AG10803 (cell line): ENCODE measurements at regions not wholly inside any gene's neighbourhood (a gene's known extent, or its start where the extent isn't known, plus 50 kb on each side); places are given as distances from the start of the nearest gene placed in this dataset.

Source experiments
- DNase-seq: peaks from one replicate; pipeline ENCODE4 v3.0.0; 2010; ENCODE audit warnings: low read depth
- H3K4me3 ChIP-seq: 2 replicates; pipeline ENCODE4 v1.5.1; 2011; ENCODE audit warnings: mild to moderate bottlenecking, low read length, control low read depth
- TF ChIP-seq, protein P1 (sequence below): conservative IDR thresholded peaks from 2 replicates; pipeline ENCODE4 v1.5.1; 2011; ENCODE audit warnings: mild to moderate bottlenecking, low read length, control low read depth, inconsistent platforms

DNA sequence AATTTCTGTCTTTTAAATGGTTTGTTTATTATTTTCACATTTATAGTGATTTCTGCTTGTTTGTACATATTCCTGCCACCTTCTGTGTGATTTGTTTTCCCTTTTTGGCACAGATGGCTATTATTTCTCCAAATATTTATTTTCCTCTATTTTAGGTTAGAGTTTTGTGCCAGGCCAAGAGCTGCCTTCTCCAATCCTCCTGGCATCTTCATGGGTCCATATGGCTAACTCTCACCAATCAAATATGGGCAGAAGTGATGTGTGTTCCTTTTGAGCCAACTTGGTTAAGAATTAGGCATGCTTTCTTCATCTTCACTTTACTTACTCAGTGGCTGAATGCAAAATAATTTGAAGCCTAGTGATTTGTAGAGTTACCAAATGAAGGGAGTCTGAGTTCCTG lies 697.1 kb upstream of the CELF4 start:
- TF ChIP-seq, protein P1, sequence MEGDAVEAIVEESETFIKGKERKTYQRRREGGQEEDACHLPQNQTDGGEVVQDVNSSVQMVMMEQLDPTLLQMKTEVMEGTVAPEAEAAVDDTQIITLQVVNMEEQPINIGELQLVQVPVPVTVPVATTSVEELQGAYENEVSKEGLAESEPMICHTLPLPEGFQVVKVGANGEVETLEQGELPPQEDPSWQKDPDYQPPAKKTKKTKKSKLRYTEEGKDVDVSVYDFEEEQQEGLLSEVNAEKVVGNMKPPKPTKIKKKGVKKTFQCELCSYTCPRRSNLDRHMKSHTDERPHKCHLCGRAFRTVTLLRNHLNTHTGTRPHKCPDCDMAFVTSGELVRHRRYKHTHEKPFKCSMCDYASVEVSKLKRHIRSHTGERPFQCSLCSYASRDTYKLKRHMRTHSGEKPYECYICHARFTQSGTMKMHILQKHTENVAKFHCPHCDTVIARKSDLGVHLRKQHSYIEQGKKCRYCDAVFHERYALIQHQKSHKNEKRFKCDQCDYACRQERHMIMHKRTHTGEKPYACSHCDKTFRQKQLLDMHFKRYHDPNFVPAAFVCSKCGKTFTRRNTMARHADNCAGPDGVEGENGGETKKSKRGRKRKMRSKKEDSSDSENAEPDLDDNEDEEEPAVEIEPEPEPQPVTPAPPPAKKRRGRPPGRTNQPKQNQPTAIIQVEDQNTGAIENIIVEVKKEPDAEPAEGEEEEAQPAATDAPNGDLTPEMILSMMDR: no peak
- no peak overlapping the region for H3K4me3 ChIP-seq
- DNase-seq: no peak

DNA sequence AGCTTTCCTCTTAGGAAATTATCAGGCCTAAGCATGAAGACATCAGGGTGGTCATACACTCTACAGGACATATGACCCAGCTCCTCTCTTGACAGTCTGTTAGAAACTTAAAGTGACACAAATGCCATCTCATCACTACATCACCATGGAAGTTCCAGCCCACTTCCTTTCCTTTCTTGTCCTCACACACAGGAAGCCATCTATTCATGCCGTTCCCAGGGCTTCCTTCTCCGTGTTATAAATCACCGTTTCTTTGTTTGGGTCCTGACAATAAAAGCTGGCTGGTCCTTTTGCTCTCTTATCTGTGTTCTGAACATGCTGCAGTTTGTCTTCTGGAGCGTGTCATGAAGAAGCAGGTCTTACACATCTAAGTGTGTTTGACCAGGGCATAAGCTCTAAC lies 692.1 kb upstream of the CELF4 start:
- TF ChIP-seq, protein P1: no peak
- DNase-seq: no peak

DNA sequence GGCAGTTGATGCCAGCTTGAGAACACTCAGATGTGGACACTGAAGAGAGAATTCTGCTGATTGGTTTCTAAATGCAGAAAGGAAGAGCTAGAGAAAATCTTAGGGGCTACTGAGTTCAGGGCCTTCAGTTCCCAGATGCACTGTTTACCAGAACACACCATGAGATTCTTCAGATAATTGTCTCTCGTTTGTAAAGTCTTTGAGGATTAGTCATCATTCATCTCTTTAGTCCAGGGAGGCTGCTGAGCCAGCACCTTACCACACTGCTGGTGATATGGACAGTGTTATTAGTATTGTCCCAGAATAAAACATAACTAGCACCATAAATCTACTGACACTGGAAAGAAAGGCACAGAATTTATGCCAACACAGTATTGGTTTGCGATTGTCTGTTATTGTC lies 690.8 kb upstream of the CELF4 start:
- no peak overlapping the region for H3K4me3 ChIP-seq
- TF ChIP-seq, protein P1: no peak
- DNase-seq: no peak

More for the DNA sequence above, 692.1 kb upstream of the CELF4 start:
- H3K4me3 ChIP-seq: no peak overlapping the region

DNA sequence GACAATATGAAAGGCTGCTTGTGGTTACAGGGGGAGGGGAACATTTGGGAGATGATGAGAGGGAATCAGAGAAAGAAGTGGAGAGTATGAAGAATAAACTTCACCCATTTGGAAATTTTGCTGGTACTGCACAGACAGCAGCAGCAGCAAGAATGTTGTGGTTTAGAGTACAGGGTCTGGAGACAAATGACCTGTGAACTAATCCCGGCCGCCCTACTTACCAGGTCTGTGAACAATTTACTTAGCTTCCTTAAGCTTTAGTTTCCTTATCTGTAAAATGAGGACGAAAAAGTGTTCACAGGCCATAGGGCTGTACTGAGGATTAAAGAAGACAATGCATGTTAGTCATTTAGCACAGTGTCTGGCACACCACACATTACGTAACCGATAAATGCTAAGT lies 685.4 kb upstream of the CELF4 start:
- H3K4me3 ChIP-seq: no peak overlapping the region
- no peak for DNase-seq
- TF ChIP-seq, protein P1: no peak

DNA sequence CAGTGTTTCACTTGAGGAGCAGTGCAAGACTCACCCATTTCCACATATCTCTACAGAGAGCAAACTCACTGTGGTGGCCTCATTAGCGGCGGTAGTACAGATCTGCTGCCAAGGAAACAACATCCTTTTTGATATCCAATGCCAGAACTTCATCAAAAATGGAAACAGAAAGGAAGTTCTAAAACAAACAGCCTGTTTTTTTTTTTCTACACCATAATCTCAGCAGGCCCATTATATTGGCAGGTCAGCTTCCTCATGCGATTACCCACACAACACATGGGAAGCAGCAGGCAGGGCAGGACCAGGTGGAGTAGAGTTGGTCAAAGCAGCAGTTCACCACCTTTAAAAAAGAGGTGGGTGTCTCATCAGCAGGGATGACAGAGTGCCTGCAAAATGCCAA lies 678.9 kb upstream of the CELF4 start:
- TF ChIP-seq, protein P1: no peak
- DNase-seq: no peak
- no peak overlapping the region for H3K4me3 ChIP-seq

DNA sequence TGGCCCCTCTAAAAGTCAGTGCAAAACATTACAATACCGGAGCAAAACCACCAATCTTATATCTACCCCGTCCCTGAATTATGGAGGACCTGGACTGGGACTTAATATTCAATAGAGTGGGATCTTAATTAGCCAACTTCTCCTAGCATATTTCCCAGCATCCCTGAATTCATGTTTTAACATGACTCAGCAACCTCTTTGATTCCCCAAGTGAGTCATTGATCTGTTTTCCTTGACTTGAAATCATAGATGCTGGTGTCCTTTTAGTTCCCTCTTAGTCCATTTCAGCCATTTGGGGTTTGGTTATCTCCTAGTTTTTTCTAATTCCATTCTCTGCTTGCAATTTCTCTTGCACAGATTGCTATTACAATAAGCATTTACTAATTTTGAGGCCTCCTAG lies 677.7 kb upstream of the CELF4 start:
- DNase-seq: no peak
- TF ChIP-seq, protein P1: no peak
- no peak overlapping the region for H3K4me3 ChIP-seq

DNA sequence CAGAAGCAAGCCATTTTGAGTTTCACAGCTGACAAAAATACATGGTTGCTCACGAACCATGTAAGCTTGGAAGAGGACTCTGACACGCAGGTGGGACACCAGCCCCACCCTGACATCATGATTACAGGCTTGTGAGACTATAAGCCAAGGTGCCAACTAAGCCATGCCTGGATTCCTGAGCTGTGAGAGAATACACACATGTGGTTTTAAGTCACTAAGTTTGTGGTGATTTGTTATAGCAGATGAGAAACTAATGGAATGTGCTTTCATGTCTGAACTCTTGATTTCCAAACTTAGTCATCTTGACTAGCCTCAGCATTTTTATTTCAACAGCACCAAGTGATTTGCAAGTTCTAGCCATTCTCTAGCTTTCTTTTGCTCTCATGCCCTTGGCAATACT lies 676.1 kb upstream of the CELF4 start:
- DNase-seq: peak; percentile 21
- TF ChIP-seq, protein P1: no peak
- no peak overlapping the region for H3K4me3 ChIP-seq
